Adrenal gland (tissue), 5 donors: ENCODE measurements at regions not wholly inside any gene's neighbourhood (a gene's known extent, or its start where the extent isn't known, plus 50 kb on each side); places are given as distances from the start of the nearest gene placed in this dataset.

Source experiments
- CTCF ChIP-seq, 6 experiments: fragments of 450-650 bp in 4 of 6; fragments of 200-600 bp in 2 of 6; sonication (generic) in 1 of 6; IDR thresholded peaks; 1 replicate in 5 of 6; 2 replicates in 1 of 6; pipeline versions ENCODE4 v1.5.1 to v1.8.0; 2016 to 2021; ENCODE audit warnings: antibody characterized with exemption in 6 of 6, mild to moderate bottlenecking in 2 of 6, moderate library complexity in 1 of 6
- POLR2A ChIP-seq, 2 donors: fragments of 450-650 bp; IDR thresholded peaks; one replicate each; pipeline ENCODE4 v1.6.1; 2017; ENCODE audit warnings: antibody characterized with exemption in 2 of 2, mild to moderate bottlenecking in 2 of 2, moderate library complexity in 1 of 2
- donor health status: DM: no; HTN: no; CAD: no.

DNA sequence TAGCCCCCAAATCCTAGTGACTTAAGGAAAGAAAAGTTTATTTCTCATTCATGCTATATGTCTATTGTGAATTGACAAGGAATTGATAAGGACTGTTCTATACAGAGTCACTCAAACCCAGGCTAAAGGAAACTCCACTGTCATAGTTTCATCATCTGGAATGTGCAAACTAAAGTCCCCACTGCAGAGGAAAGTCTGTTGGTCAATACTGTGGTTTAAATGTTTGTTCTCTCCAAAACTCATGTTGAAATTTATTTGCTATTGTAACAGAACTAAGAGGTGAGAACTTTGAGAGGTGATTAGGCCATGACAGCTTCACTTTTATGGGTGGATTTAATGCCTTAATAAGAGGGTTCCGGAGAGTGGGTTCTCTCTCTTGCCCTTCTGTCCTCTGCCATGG is 149.6 kb downstream of the COX18 start:
- TF ChIP-seq CTCF (IDR thresholded peaks at IDR 0.05) (no peak), POLR2A (IDR thresholded peaks at IDR 0.05) (no peak)
